T-helper 1 cell treated with Interleukin-12 subunit alpha and Interleukin-12 subunit beta and Interleukin-4 antibody, amounts not matched to agents 30 ng/mL and 1 ng/mL, for 36 hours (primary cell): ENCODE measurements at regions not wholly inside any gene's neighbourhood (a gene's known extent, or its start where the extent isn't known, plus 50 kb on each side); places are given as distances from the start of the nearest gene placed in this dataset.

Experiments
- intact Hi-C: fragments of 100-400 bp; cut with micrococcal nuclease; formaldehyde crosslinking; loops from one replicate; pipeline ENCODE4 v1.15.1; 2024

DNA sequence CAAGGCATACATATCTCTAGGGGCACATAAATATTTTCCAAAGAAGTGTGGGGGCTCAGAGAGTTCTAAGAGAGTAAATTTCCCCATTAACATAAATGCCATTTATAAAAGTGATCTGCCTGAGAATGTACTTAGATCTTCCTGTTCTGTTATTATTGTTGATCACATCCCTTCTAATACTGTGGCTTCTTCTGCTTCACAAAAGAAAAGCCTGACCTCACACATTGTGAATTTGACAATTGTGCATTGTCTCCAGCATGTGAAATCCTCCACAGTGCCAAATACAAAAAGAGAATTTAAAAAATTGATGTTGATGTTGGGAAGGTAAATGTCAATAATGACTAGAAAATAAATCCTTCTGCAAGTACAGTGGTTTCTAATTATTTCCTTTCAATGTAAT lies 330.5 kb upstream of the LRIG3 start:
- intact Hi-C loops: no loop called here

DNA sequence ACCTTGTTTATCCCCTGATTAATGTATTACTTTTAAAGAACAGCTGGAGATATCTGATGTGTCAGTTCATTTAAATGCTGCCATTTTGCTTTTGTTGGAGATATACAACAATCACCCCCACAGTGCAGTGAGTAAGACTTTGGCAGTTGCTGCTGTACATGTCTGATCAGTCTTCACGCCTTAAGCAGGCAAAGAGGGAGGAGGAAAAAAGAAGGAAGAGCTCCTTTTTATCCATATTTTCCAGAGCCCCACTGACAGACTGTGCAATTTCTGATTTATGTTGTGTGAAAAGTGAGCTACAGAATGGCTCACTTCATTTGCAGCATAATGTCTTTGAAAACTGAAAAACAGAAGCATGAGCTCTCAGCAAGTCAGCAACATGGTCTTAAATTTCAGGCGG lies 319.7 kb upstream of the LRIG3 start:
- intact Hi-C loops: no loop called here

DNA sequence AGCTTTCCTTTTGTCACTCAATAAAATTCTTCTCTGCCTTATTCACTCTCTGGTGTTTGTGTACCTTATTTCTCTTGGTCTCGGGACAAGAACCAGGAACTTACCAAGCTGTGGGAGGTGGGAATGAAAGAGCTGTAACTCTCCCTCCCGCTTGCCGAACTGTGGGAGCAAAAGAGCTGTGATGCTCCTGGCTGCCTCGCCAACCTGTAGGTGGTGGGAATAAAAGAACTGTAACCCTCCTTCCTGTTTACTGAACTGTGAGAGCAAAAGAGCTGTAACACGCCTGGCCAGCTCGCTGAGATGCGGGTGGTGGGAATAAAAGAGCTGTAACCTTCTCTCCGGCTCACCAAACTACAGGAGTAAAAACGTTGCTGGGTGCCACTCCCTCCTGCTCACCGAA lies 314.1 kb upstream of the LRIG3 start:
- intact Hi-C loops: no loop called here

DNA sequence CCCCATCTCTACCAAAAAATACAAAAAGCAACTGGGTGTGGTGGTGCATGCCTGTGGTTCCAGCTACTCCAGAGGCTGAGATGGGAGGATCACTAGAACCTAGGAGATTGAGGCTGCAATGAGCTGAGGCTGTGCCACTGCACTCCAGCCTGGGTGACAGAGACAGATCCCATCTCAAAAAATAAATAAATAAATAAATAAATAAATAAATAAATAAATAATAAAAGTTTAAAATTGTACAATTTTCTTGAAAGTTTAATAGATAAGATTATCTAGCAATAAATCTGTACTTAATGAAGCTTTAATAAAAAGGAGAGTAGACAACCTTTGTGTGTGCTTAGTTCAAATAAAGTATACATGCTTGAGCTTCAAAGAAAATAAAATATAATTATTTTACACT lies 310.0 kb upstream of the LRIG3 start:
- intact Hi-C loops: no loop called here

DNA sequence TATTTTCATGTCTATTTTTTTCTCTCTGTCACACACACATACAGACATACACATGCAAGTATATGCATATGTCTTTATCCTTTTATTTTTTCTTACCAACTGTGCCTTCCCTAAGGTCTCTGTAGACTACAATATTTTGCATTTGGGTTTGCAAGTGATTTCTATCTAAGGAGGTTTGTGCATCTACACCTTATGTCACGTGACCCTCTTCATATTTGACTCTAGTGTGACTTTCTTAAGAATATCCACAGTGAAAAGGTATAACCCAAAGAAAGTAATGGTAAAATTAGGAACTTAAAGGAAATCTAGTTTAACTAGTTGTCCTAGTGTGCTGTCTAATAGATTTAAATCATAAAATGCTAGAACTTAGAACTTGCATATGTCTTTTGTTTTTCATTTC lies 298.8 kb upstream of the LRIG3 start:
- intact Hi-C loops: no loop called here

DNA sequence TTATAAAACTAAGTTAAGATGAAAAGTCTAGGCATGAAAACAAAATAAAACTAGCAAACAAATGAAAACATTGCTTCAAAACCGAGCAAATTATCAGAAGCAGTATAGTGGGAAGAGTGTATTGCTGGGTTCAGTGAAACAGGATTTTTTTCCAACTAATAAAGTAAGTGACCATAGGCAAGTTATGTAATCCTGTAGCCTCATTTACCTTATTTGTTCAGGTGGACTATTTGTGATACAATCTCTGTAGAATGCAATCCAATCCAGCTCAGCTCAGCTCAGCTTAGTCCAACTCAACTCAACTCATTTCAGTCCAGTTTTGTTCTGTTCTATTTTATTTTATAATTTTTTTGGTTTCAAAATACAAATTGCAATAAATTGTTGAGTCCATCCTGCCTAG lies 276.7 kb upstream of the LRIG3 start:
- intact Hi-C loops: no loop called here

DNA sequence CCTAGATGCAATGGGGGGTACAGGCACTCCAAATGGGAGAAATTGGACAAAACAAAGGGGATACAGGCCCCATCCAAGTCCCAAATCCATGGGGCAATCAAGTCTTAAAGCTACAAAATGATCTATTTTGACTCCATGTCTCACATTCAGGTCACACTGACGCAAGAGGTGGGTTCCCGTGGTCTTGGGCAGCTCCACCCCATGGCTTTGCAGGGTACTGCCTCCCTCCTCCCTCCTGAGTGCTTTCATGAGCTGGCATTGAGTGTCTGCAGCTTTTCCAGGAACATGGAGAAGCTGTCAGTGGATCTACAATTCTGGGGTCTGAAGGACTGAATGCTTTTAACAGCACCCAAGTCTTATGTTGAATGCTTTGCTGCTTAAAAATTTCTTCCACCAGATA lies 274.5 kb upstream of the LRIG3 start:
- intact Hi-C loops: no loop called here

DNA sequence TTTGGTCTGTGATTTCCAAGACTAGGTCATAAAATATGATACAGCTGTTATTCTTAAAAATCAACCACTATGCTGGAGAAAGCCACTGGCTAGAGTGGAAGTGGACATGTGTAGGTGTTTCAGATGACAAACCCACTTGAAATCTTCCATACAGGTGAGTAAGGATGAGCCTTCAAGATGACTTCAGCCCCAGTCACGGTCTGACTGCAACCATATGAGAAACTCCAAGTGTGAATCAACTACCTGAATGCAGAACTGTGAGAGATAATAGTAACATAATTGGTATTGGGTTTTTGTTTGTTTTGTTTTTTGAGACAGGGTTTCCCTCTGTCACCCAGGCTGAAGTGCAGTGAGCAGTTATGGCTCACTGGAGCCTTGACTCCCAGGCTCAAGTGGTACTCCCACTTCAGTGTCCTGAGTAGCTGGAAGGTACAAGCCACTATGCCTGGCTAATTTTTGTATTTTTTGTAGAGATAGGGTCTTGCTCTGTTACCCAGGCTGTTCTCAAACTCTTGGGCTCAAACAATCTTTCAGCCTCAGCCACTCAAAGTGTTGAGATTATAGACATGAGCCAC lies 273.3 kb upstream of the LRIG3 start:
- intact Hi-C loops: no loop called here

DNA sequence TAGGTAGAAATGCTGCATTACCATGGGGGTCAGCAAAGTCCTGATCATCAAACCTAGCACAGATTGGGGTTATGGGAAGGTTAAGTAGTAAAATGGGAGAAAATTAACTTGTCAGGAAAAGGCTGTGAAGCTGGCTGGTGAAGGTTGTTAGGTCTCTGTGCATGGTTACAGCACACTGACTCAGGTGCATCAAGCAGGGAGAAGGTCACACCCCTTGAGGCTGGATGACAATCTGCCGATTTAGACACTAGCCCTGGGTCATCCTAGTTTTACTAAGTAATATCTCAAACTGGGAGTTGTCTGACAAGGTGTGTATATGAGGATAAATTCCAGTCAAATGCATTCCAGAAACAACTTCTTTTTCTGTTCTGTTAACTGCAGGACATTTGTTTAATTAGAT lies 271.1 kb upstream of the LRIG3 start:
- intact Hi-C loops: no loop called here

DNA sequence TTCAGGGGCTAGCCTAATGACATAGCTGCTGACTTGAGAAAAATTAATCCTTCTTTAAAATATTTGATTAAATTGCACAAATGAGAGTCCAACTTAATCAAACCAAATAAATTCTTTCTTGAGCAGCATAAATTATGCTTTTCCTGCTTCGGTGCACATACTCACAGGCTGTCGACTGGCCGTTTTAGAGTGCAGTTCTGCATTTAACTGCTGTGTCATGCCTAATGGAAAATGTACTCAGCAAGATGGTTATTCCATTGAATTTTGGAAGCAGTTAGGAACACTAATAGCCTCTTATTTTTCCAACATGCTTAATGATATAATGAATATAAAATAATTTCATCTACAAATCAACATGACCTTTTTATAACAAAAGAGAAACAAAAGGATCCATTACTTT lies 266.1 kb upstream of the LRIG3 start:
- intact Hi-C loops: no loop called here

DNA sequence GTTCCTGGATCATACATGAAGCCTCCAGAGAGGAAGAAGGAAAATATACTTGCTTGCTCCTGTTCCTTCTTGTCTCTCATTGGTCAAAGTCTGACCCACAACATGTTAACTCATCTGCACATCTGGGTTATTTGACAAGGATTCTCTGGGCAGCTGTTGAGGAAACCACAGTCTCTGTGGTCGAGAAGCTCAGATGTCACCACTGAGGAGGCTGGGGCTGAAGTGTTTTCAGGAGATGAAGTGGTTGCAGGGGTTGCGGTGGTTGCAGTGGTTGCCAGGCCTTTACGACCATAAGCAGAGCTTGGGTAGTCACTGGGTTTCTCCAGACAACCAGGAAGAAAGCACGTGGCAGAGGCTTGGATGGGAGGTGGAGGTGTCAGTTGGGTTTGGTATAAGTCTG lies 265.0 kb upstream of the LRIG3 start:
- intact Hi-C loops: no loop called here

DNA sequence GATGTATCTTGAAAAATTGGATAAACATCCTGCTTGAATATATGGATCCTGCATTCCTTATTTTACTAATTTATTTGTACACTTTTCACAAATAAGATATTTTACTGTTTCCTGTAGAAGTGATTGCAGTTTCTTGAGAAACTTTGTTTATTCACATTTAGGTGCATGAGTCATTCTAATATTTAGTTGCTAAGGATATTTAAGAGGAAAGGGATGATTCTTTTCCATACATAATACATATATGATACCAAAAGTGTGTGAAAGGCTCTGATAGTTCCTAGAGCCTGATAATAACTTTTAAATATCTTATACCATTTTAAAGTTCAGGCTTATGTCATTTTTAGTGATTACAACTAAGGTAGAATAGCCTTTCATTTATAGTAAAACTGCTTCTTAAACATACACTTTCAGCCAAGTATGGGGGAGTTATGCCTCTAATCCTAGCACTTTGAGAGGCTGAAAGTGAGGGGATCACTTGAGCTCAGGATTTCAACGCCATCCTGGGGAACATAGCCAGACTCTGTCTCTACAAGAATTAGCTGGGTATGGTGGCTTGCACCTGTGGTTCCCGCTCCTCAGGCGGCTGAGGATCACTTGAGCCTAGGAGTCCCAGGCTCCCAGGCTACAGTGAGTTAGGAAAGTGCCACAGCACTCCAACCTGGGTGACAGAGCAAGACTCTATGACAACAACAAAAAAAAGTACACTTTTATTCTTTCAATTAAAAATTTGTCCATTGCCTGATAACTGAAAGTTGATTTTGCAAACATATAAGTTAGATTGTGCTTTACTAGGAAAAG lies 262.6 kb upstream of the LRIG3 start:
- intact Hi-C loops: no loop called here

DNA sequence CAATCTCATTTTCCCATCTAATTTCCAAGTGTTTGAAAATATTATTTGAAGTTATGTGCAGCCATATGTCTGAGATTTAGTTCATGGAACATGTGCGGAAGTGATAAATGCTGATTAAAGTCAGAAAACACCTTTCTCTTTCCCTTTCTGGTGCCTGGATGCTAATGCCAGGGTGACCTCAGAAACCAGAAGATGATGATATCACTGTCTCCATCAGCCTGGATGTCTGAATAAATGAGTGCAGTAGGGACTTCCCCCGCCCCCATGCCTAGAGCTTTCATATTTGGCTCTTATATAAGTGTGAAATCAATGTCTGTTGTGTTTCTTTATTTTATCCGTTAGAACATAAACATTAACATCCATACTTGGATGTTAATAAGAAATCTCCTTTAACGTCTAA lies 261.9 kb upstream of the LRIG3 start:
- intact Hi-C loops: no loop called here

DNA sequence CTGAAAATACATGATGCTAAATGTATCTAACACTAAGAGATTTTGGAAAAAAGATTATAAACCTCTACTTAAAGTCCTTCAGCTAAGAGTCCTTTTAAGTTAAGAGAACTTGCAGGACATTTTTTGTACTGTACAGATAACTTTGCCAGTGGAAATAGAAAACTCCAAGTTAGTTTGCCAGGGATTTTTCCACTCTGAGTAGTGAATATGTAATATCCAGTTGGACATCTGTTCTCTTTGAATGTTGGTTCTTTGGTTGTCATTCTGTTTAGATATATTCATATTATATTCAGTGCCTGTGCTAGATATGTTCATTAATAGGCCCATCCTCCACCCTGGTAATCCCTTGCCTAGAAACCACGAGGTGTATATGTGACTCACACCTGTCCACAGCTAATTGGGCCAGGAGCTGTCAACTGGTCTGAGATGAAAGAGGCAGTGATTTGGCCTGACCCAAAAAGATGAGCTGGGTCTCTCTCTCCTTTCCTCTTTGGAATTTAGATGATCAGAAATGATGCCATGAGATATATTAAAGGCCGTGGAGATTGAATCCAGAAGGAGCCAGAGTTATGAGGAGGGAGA lies 261.0 kb upstream of the LRIG3 start:
- intact Hi-C loops: no loop called here

DNA sequence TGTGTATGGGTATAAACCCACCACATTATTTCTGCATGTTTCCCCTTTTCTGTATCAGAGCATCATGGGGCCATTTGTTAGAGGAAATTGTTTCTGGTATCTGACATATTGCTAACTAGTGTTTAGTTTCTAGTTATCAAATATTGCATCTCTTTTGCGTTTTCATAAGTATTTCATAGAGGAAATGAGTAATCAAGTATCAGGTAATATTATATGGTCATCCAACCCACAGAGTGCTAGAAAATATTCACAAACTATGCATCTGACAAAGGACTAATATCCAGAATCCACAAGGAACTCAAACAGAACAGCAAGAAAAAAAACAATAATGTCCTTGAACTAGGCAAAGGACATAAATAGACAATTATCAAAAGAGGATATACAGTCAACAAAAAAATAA lies 258.9 kb upstream of the LRIG3 start:
- intact Hi-C loops: no loop called here

DNA sequence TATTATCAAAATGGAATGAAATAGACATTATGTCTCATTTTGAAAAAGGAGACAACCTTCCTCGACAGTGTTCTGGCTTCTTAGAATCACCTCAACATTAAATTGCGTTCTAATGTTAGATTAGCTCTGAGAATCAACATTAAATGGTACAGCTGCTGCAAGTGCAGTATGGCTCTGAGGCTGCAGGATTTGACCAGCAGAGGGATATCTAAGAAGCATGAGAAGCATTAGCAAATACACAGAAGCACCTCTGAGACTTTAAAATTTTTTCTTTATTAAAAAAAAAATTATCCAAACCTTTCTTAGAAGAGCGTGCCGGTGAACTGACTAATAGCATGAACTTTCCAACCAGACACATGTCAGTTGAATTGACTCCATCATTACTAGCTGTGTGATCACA lies 253.4 kb upstream of the LRIG3 start:
- intact Hi-C loops: no loop called here

DNA sequence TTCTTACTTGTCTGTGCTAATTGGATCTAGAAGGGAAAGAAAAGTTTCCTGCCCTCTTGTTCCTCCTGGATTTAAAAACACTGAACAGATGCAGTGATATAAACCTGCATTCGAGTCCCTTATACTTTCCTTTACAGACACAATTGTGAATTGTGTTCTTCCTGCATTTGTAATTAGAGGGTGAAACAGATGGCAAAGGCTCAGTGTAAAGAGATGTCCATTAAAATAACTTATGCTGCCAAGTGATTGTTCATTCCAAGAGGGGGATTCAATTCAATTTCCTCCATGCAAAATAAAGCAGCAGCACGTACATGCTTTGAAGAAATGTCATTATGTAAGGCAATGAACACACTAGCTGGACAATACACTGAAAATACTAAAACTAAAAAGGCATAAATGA lies 248.3 kb upstream of the LRIG3 start:
- intact Hi-C loops: no loop called here

DNA sequence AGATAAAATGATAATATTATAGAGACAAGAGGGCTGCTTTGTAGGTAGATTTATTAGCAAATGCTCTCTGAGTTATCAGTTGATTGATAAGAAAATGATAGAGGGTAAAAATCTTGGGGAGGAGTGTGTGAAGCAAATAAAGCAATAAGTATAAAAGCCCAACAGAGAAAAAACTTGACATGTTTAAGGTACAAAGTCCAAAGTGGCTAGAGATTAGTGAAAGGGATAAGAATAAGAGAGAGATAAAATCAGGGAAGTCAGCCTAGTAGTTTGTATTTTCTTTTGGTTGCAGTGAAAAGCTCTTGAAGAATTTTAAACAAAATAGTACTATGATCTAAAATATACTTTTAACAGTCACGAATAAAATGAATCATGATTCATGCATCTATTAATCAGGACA lies 246.2 kb upstream of the LRIG3 start:
- intact Hi-C loops: no loop called here

DNA sequence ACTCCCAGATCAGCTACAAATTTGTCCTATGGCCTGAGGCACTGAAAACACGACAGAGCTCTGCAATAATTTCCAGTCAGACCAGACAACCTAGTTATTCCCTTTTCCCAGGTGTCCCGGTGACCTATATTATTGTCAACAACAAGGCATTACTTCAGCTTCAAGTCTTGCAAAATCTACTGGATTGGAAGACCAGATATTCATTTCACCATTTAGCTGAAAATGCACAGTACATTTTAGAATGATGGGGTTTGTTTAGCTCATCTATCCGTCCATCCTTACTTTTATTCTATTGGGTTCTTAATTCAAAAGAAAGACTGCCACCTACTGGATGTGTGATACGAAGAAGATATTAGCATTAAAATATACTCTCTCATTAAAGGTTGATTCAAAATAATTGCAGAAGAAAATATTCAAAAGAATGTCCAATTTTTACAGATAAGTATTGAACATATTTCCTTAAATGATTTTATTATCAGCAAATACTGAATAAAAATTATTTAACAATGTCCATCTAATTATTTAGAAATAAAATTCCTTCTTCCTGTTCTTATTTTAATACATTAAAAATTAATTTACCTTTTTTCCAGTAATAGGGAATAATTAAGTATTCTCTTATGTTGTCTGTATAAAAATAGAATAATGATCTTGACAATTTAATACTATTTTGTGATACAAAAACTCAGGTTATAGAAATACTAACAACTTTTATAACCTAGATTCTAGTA lies 244.9 kb upstream of the LRIG3 start:
- intact Hi-C loops: no loop called here

DNA sequence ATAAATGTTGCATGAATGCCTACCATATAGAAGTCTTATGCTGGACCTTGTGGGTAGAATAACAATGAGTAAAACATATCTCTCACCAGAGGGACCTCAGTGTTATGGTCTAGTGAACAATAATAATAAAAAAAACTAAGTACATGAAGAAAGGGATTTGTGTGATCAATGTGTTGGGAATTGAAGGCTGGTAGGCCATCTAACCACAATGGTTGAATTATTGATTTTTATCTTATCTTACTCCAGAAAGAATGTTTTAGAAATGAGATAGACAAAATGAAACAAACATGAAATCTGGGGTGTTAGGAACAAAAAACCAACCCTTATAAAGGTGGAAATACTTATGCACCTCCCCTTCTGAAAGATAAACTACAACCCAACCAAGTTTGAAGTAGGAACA lies 243.9 kb upstream of the LRIG3 start:
- intact Hi-C loops: no loop called here

DNA sequence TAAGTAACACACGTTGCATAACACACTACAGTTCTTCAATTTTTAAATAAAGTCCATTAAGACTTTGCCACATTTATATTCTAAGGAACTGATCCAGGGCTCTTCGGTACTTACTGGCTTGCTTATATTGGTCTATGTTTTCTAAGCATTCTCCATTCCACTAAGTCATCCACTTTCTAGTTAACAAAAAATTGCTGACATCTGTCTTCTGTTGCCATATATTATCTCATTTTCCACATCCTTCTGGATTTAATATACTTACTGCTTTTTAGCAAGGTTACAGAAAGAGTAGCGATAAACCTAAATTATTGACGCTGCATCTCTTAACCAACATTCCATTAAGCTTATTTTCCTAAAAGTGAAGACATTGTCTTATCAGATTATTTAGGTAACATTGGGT lies 238.4 kb upstream of the LRIG3 start:
- intact Hi-C loops: no loop called here

DNA sequence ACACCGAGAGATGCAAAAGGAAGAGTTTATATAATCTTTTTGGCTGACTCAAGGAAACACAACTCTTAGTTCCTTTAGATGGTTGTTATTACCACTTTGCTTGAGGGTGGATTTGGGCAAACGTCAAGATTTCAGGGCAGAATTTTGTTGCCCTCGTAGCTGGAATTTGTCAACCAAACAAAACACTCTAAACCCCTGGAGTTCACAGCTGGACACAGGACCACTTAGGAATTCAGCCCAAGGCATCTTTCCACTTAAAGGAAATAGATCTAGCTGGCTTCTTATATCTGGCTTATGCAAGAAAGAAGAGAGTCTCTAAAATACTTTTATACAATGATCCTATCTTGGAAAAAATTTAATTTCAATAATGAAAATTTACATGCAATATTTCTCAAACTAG lies 237.8 kb upstream of the LRIG3 start:
- intact Hi-C loops: no loop called here

DNA sequence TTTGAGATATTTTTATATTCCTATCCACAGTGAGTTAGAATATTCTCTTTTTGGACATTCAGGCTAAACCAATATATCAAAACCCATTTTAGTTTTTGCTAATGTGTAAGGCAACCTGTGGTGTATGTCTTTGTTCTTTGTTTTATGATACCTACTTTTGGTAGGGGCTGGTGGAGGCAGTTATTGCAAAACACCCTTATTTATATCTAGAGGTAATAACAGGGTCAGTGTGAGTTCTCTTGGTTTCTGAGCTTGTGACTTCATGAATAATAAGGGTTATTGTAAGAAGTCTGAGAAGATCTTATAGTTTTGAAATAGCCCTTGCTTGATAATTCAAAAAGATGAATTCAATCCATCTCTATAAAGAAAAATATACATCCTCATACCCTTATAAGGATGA lies 235.1 kb upstream of the LRIG3 start:
- intact Hi-C loops: no loop called here
